ENCODE measurements at regions not wholly inside any gene's neighbourhood (a gene's known extent, or its start where the extent isn't known, plus 50 kb on each side); places are given as distances from the start of the nearest gene placed in this dataset.

- no peak for TF ChIP-seq CTCF (IDR thresholded peaks at IDR 0.05)
- TF ChIP-seq POLR2A (IDR thresholded peaks at IDR 0.05), result no peak
These were observed 636.2 kb upstream of the ST8SIA4 start for GRCh38 chr5:101539315-101539714.

Measured in adrenal gland (tissue), 5 donors.